H9 (cell line): ENCODE measurements at regions not wholly inside any gene's neighbourhood (a gene's known extent, or its start where the extent isn't known, plus 50 kb on each side); places are given as distances from the start of the nearest gene placed in this dataset.

ENCODE experiments used
- DNase-seq: peaks from one replicate; pipeline ENCODE4 v3.0.0-alpha.2; 2017
- H2AFZ ChIP-seq: one replicate; pipeline ENCODE4 v1.6.1; 2013; ENCODE audit warnings: mild to moderate bottlenecking, low read length, control low read depth, moderate library complexity
- H2AK5ac ChIP-seq: 2 replicates; pipeline ENCODE4 v1.6.1; 2013; ENCODE audit warnings: low read length, control low read depth, mixed read lengths; ENCODE audit not compliant: insufficient read length
- H2BK120ac ChIP-seq: one replicate; pipeline ENCODE4 v1.6.1; 2013; ENCODE audit warnings: low read depth, mild to moderate bottlenecking, low read length, control low read depth, inconsistent platforms; ENCODE audit not compliant: poor library complexity, severe bottlenecking
- H2BK12ac ChIP-seq: 2 replicates; pipeline ENCODE4 v1.6.1; 2013; ENCODE audit warnings: low read length, control low read depth, mixed read lengths, low read depth; ENCODE audit not compliant: insufficient read length
- H2BK15ac ChIP-seq: 2 replicates; pipeline ENCODE4 v1.6.1; 2013; ENCODE audit warnings: low read depth, low read length, control low read depth
- H2BK20ac ChIP-seq: one replicate; pipeline ENCODE4 v1.6.1; 2013; ENCODE audit warnings: low read depth, mild to moderate bottlenecking, low read length, control low read depth, inconsistent platforms; ENCODE audit not compliant: poor library complexity, severe bottlenecking
- H2BK5ac ChIP-seq: 2 replicates; pipeline ENCODE4 v1.6.1; 2013; ENCODE audit warnings: low read length, control low read depth, mixed read lengths; ENCODE audit not compliant: insufficient read length
- H3K14ac ChIP-seq: 2 replicates; pipeline ENCODE4 v1.6.1; 2013; ENCODE audit warnings: low read length, control low read depth; ENCODE audit not compliant: insufficient read depth
- H3K18ac ChIP-seq: 2 replicates; pipeline ENCODE4 v1.6.1; 2013; ENCODE audit warnings: low read depth, mild to moderate bottlenecking, mixed read lengths, low read length, control low read depth; ENCODE audit not compliant: insufficient read length
- H3K23ac ChIP-seq: 2 replicates; pipeline ENCODE4 v1.6.1; 2013; ENCODE audit warnings: low read length, control low read depth, mixed read lengths, low read depth; ENCODE audit not compliant: insufficient read length
- H3K23me2 ChIP-seq: 2 replicates; pipeline ENCODE4 v1.6.1; 2013; ENCODE audit warnings: low read depth, mild to moderate bottlenecking, mixed read lengths, low read length, control low read depth; ENCODE audit not compliant: insufficient read length, poor library complexity, severe bottlenecking
- H3K27ac ChIP-seq: 2 replicates; pipeline ENCODE4 v1.5.1; 2013; ENCODE audit warnings: low read length, control low read depth, mixed read lengths, low read depth; ENCODE audit not compliant: insufficient read length
- H3K27me3 ChIP-seq: 2 replicates; pipeline ENCODE4 v1.6.1; 2013; ENCODE audit warnings: low read length, control low read depth, inconsistent platforms; ENCODE audit not compliant: insufficient read depth
- H3K4ac ChIP-seq: 2 replicates; pipeline ENCODE4 v1.6.1; 2013; ENCODE audit warnings: low read depth, mild to moderate bottlenecking, control low read depth, inconsistent platforms, low read length, moderate library complexity
- H3K4me1 ChIP-seq: 2 replicates; pipeline ENCODE4 v1.6.1; 2013; ENCODE audit warnings: low read length, control low read depth, inconsistent platforms; ENCODE audit not compliant: insufficient read depth
- H3K4me2 ChIP-seq: 2 replicates; pipeline ENCODE4 v1.6.1; 2013; ENCODE audit warnings: low read length, control low read depth, mixed read lengths; ENCODE audit not compliant: insufficient read length, insufficient read depth
- H3K56ac ChIP-seq: 2 replicates; pipeline ENCODE4 v1.6.1; 2013; ENCODE audit warnings: low read depth, mild to moderate bottlenecking, mixed read lengths, low read length, control low read depth; ENCODE audit not compliant: insufficient read length
- H3K79me1 ChIP-seq: 2 replicates; pipeline ENCODE4 v1.6.1; 2013; ENCODE audit warnings: low read depth, mild to moderate bottlenecking, moderate library complexity, low read length, control low read depth, inconsistent platforms; ENCODE audit not compliant: insufficient read depth, poor library complexity, severe bottlenecking
- H3K79me2 ChIP-seq: 2 replicates; pipeline ENCODE4 v1.6.1; 2013; ENCODE audit warnings: low read length, control low read depth, inconsistent platforms; ENCODE audit not compliant: insufficient read depth
- H3K9ac ChIP-seq: 2 replicates; pipeline ENCODE4 v1.6.1; 2013; ENCODE audit warnings: low read length, control low read depth, mixed read lengths; ENCODE audit not compliant: insufficient read length; ENCODE audit errors: extremely low read depth
- H3K9me3 ChIP-seq: one replicate; pipeline ENCODE4 v1.6.1; 2013; ENCODE audit warnings: low read depth, low read length, inconsistent platforms; ENCODE audit not compliant: control insufficient read depth
- H3T11ph ChIP-seq: one replicate; pipeline ENCODE4 v1.6.1; 2013; ENCODE audit warnings: mild to moderate bottlenecking, low read length, control low read depth, inconsistent platforms
- H4K20me1 ChIP-seq: one replicate; pipeline ENCODE4 v1.6.1; 2013; ENCODE audit not compliant: control insufficient read depth, insufficient read length, insufficient read depth
- H4K5ac ChIP-seq: 2 replicates; pipeline ENCODE4 v1.6.1; 2013; ENCODE audit warnings: low read depth, mild to moderate bottlenecking, mixed read lengths, low read length, control low read depth; ENCODE audit not compliant: insufficient read length
- H4K8ac ChIP-seq: replicated peaks from 2 replicates; pipeline ENCODE4 v1.6.1; 2013; ENCODE audit warnings: low read length, control low read depth, mixed read lengths, low read depth; ENCODE audit not compliant: insufficient read length
- H4K91ac ChIP-seq: 2 replicates; pipeline ENCODE4 v1.6.1; 2013; ENCODE audit warnings: low read depth, mild to moderate bottlenecking, moderate library complexity, mixed read lengths, low read length, control low read depth; ENCODE audit not compliant: insufficient read length
- H3K27ac Mint-ChIP-seq, 3 experiments: 2 replicates in 2 of 3; 3 replicates in 1 of 3; pipeline ENCODE4 v1.8.0; 2020 to 2021; ENCODE audit warnings: mixed read lengths in 3 of 3, mild to moderate bottlenecking in 1 of 3, moderate library complexity in 1 of 3
- H3K27me3 Mint-ChIP-seq: 2 replicates; pipeline ENCODE4 v1.8.0; 2021; ENCODE audit warnings: low read depth, mild to moderate bottlenecking, moderate library complexity, mixed read lengths
- H3K36me3 Mint-ChIP-seq, 3 experiments: 2 replicates in 2 of 3; 3 replicates in 1 of 3; pipeline ENCODE4 v1.8.0; 2020 to 2021; ENCODE audit warnings: low read depth in 3 of 3, mixed read lengths in 3 of 3; ENCODE audit not compliant: insufficient read depth in 1 of 3
- H3K4me1 Mint-ChIP-seq, 2 experiments: 2 replicates each; pipeline ENCODE4 v1.8.0; 2020; ENCODE audit warnings: mixed read lengths in 2 of 2
- H3K4me3 Mint-ChIP-seq, 2 experiments: 2 replicates in 1 of 2; 3 replicates in 1 of 2; pipeline ENCODE4 v1.8.0; 2020 to 2021; ENCODE audit warnings: mild to moderate bottlenecking in 2 of 2, mixed read lengths in 2 of 2, moderate library complexity in 1 of 2
- H3K9me3 Mint-ChIP-seq, 2 experiments: 2 replicates in 1 of 2; 3 replicates in 1 of 2; pipeline ENCODE4 v1.8.0; 2020; ENCODE audit warnings: mild to moderate bottlenecking in 2 of 2, mixed read lengths in 2 of 2, moderate library complexity in 1 of 2
- WGBS: extraction: QIAGEN DNeasy Blood & Tissue Kit; methylation state at CpG from one replicate; pipeline ENCODE4 v1.1.7; 2013; ENCODE audit warnings: missing lambda C conversion rate, low lambda C conversion rate, mixed read lengths; ENCODE audit not compliant: insufficient read length; ENCODE audit errors: extremely low coverage; 5-methylcytosine and 5-hydroxymethylcytosine counted together
- TF ChIP-seq, protein P1 (sequence below): fragments of 200-600 bp; sonication (generic); conservative IDR thresholded peaks from 3 replicates; pipeline ENCODE4 v1.8.0; 2021; ENCODE audit warnings: antibody characterized with exemption, mild to moderate bottlenecking

DNA sequence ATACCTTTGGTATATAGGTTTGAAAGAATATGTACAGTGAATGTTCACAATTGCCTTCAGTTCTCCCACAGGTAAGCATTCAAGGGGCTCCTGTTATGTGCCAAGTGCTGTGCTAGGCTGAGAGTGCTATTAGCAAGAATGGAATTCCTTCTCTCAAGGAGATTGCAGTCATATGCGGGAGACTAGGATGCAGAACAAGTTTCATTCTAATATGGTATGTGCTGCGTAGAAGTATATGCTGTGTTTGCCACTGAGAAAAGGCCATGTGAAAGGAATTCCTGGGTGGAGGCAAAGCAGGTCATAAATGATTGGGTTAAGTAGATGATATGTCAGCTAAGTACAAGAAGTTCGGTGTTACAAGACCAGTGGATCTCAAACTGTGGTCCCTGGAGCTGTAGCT lies 303.0 kb downstream of the GPATCH2 start:
- Histone ChIP-seq H4K91ac (no peak overlapping the region), H3K18ac (no peak overlapping the region), H3K9ac (no peak overlapping the region), H2AFZ (no peak overlapping the region), H2BK12ac (no peak overlapping the region), H4K20me1 (no peaks in the 10 kb centered on the region), H2AK5ac (no peak overlapping the region), H4K5ac (no peak overlapping the region), H3K4ac (no peak overlapping the region), H2BK120ac (no peak overlapping the region), H3K14ac (no peak overlapping the region), H2BK15ac (no peak overlapping the region), H3K4me1 (no peaks in the 10 kb centered on the region), H3K9me3 (no peaks in the 10 kb centered on the region), H3K4me2 (no peak overlapping the region), H4K8ac (no peak overlapping the region), H3K23me2 (no peaks in the 10 kb centered on the region), H3K27me3 (no peaks in the 10 kb centered on the region), H3K56ac (no peak overlapping the region), H3T11ph (no peak overlapping the region), H2BK20ac (no peak overlapping the region), H3K27ac (no peak overlapping the region), H3K79me2 (no peaks in the 10 kb centered on the region), H3K23ac (no peak overlapping the region), H3K79me1 (no peaks in the 10 kb centered on the region), H2BK5ac (no peak overlapping the region)
- TF ChIP-seq, protein P1, sequence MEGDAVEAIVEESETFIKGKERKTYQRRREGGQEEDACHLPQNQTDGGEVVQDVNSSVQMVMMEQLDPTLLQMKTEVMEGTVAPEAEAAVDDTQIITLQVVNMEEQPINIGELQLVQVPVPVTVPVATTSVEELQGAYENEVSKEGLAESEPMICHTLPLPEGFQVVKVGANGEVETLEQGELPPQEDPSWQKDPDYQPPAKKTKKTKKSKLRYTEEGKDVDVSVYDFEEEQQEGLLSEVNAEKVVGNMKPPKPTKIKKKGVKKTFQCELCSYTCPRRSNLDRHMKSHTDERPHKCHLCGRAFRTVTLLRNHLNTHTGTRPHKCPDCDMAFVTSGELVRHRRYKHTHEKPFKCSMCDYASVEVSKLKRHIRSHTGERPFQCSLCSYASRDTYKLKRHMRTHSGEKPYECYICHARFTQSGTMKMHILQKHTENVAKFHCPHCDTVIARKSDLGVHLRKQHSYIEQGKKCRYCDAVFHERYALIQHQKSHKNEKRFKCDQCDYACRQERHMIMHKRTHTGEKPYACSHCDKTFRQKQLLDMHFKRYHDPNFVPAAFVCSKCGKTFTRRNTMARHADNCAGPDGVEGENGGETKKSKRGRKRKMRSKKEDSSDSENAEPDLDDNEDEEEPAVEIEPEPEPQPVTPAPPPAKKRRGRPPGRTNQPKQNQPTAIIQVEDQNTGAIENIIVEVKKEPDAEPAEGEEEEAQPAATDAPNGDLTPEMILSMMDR, result no peak
- no CpG with 5 or more reads among the region's 3 CpGs for WGBS
- Mint-ChIP-seq H3K36me3 (peaks cover 12 to 15% (median 14%) of the 10 kb centered on the region in 3 experiments; a peak in 6 of 7 replicates), H3K9me3 (peaks cover 16 to 21% of the 10 kb centered on the region in 2 experiments), H3K27ac (no peak overlapping the region), H3K4me1 (no peaks in the 10 kb centered on the region), H3K27me3 (no peaks in the 10 kb centered on the region), H3K4me3 (no peak overlapping the region)
- DNase-seq, result no peak
